ENCODE measurements at regions not wholly inside any gene's neighbourhood (a gene's known extent, or its start where the extent isn't known, plus 50 kb on each side); places are given as distances from the start of the nearest gene placed in this dataset.

DNA sequence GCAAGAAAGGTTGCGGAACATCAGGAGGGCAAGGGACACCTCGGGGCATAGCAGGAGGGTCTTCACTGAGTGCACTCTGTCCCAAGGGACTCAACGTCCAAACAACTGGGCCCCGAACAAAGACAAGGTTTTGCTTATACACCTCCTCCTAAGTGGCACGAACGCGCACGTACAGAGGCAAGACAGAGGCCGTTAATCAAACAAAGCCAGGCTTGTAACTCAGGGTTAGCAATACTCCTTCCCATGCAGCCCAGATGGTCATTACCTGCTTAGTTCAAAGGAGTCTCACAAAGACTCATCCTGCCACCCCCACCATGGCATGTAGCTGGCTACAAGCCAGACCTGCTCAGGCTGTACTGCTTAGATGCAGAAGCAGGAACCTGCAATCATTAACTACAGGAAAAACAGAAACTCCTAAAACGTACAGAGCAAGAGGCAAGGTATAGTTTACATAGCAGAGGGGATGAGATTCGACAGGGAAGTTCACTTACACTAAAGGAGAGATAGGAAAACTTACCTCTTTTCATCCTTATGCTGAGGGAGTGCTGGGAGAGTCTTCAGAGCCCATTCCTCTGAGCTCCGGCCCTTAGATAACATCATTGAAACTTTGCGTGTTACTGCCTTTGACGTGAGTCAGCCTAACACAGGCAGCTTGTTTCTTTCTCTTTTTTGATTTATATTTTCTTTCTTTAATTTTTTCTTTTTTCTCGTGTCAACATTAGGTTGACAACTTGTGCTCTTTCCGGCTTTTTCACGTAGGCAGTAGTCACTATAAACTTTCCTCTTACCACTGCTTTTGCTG is 1319.1 kb downstream of the TMEM121 start (continued):
- no peak for TF ChIP-seq NFAT5 (CRISPR knock-in tag; IDR thresholded peaks at IDR 0.05)
- no peak; the same call in 1 of the 2 replicates for TF ChIP-seq ZNF777 (CRISPR knock-in tag; IDR thresholded peaks at IDR 0.05)
- TF ChIP-seq ZNF883 (CRISPR knock-in tag; IDR thresholded peaks at IDR 0.05; ENCODE audit: not compliant biosample characterization), result no peak
- no peak for TF ChIP-seq ZNF432 (CRISPR knock-in tag; IDR thresholded peaks at IDR 0.05; ENCODE audit: borderline replicate concordance)
- TF ChIP-seq KAT7 (CRISPR knock-in tag; IDR thresholded peaks at IDR 0.05; ENCODE audit: borderline replicate concordance), result no peak
- TF ChIP-seq ZNF615 (CRISPR knock-in tag; IDR thresholded peaks at IDR 0.05; ENCODE audit: borderline replicate concordance), result 0 out of 2 replicates have a peak, but pooled peaks have one; percentile 69
- TF ChIP-seq PHF20 (CRISPR knock-in tag; IDR thresholded peaks at IDR 0.05), result no peak
- TF ChIP-seq MIER3 (CRISPR knock-in tag; IDR thresholded peaks at IDR 0.05; ENCODE audit: borderline replicate concordance), result no peak; the same call in 1 of the 2 replicates
- TF ChIP-seq ZNF343 (CRISPR knock-in tag; IDR thresholded peaks at IDR 0.05), result no peak
- TF ChIP-seq EED (CRISPR knock-in tag; IDR thresholded peaks at IDR 0.05), result no peak
- peak in 1 of 2 experiments; percentile 70; a peak in 3 of 4 replicates for TF ChIP-seq EP300 (IDR thresholded peaks at IDR 0.05; ENCODE audit: low read depth in 2 of 2, low read length in 2 of 2)
- TF ChIP-seq EP300 (CRISPR knock-in tag; IDR thresholded peaks at IDR 0.05; ENCODE audit: borderline replicate concordance), result no peak; the same call in 1 of the 2 replicates
- TF ChIP-seq ZNF362 (CRISPR knock-in tag; IDR thresholded peaks at IDR 0.05; ENCODE audit: borderline replicate concordance), result no peak
- TF ChIP-seq MTF1 (CRISPR knock-in tag; IDR thresholded peaks at IDR 0.05), result no peak
- TF ChIP-seq CENPBD1 (CRISPR knock-in tag; IDR thresholded peaks at IDR 0.05; ENCODE audit: borderline replicate concordance, low read depth), result no peak
- no peak for TF ChIP-seq MYNN (CRISPR knock-in tag; IDR thresholded peaks at IDR 0.05; ENCODE audit: low read depth)
- TF ChIP-seq, protein P1, sequence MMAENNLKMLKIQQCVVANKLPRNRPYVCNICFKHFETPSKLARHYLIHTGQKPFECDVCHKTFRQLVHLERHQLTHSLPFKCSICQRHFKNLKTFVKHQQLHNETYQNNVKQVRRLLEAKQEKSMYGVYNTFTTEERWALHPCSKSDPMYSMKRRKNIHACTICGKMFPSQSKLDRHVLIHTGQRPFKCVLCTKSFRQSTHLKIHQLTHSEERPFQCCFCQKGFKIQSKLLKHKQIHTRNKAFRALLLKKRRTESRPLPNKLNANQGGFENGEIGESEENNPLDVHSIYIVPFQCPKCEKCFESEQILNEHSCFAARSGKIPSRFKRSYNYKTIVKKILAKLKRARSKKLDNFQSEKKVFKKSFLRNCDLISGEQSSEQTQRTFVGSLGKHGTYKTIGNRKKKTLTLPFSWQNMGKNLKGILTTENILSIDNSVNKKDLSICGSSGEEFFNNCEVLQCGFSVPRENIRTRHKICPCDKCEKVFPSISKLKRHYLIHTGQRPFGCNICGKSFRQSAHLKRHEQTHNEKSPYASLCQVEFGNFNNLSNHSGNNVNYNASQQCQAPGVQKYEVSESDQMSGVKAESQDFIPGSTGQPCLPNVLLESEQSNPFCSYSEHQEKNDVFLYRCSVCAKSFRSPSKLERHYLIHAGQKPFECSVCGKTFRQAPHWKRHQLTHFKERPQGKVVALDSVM (CRISPR knock-in tag; IDR thresholded peaks at IDR 0.05), result peak; percentile 55; the same call in 1 of the 2 replicates
- TF ChIP-seq CHD2 (IDR thresholded peaks at IDR 0.05; ENCODE audit: low read depth, low read length), result no peak

All from HepG2 (cell line).